Gastroesophageal sphincter (tissue), 4 donors: ENCODE measurements at regions not wholly inside any gene's neighbourhood (a gene's known extent, or its start where the extent isn't known, plus 50 kb on each side); places are given as distances from the start of the nearest gene placed in this dataset.

Experiments
- ATAC-seq: fragments of 150-250 bp; one replicate; pipeline ENCODE4 v1.9.1; 2016; ENCODE audit warnings: mild to moderate bottlenecking, moderate library complexity
- H3K27ac ChIP-seq, 4 donors: fragments of 200-600 bp; sonication (generic) in 3 of 4; 1 replicate in 3 of 4; 2 replicates in 1 of 4; pipeline ENCODE4 v1.5.1; 2016 to 2019
- H3K27me3 ChIP-seq: fragments of 200-600 bp; sonication (generic); one replicate; pipeline ENCODE4 v1.5.1; 2019
- H3K36me3 ChIP-seq, 2 donors: fragments of 200-600 bp; sonication (generic); one replicate each; pipeline ENCODE4 v1.5.1; 2019; ENCODE audit warnings: control low read depth in 1 of 2
- H3K4me1 ChIP-seq, 3 donors: fragments of 200-600 bp; sonication (generic); 1 replicate in 2 of 3; 2 replicates in 1 of 3; pipeline ENCODE4 v1.5.1; 2016 to 2019; ENCODE audit warnings: control low read depth in 2 of 3
- H3K4me3 ChIP-seq, 2 donors: fragments of 200-600 bp; sonication (generic); one replicate each; pipeline ENCODE4 v1.5.1; 2019; ENCODE audit warnings: mild to moderate bottlenecking in 1 of 2, moderate library complexity in 1 of 2
- H3K9me3 ChIP-seq, 3 donors: fragments of 200-600 bp; sonication (generic); one replicate each; pipeline ENCODE4 v1.5.1; 2017 to 2019; ENCODE audit warnings: control low read depth in 2 of 3
- CTCF ChIP-seq, 4 experiments: fragments of 200-600 bp in 2 of 4; fragments of 450-650 bp in 2 of 4; sonication (generic) in 1 of 4; IDR thresholded peaks; one replicate each; pipeline ENCODE4 v1.5.1; 2017 to 2019; ENCODE audit warnings: antibody characterized with exemption in 4 of 4, mild to moderate bottlenecking in 2 of 4, moderate library complexity in 2 of 4
- EP300 ChIP-seq: sonication (generic); formaldehyde crosslinking; IDR thresholded peaks from one replicate; pipeline ENCODE4 v1.6.1; 2017; ENCODE audit warnings: antibody characterized with exemption, mild to moderate bottlenecking
- POLR2A ChIP-seq, 2 donors: fragments of 450-650 bp; IDR thresholded peaks; one replicate each; pipeline ENCODE4 v1.6.1; 2017; ENCODE audit warnings: antibody characterized with exemption in 2 of 2, mild to moderate bottlenecking in 2 of 2, moderate library complexity in 1 of 2
- POLR2AphosphoS5 ChIP-seq: sonication (generic); formaldehyde crosslinking; IDR thresholded peaks from one replicate; pipeline ENCODE4 v1.6.1; 2017; ENCODE audit warnings: antibody characterized with exemption
- WGBS, 2 donors: methylation state at CpG; one replicate each; pipeline ENCODE4 v1.1.5; 2018; ENCODE audit warnings: low coverage in 1 of 2; 5-methylcytosine and 5-hydroxymethylcytosine counted together

- Histone ChIP-seq H3K27ac (no peak overlapping the region), H3K27me3 (no peaks in the 10 kb centered on the region), H3K9me3 (no peaks in the 10 kb centered on the region), H3K4me1 (peaks cover 0 to 6% (median under 1%) of the 10 kb centered on the region in 3 donors), H3K4me3 (no peak overlapping the region), H3K36me3 (no peaks in the 10 kb centered on the region)
- TF ChIP-seq CTCF (IDR thresholded peaks at IDR 0.05) (no peak), EP300 (no peak), POLR2A (IDR thresholded peaks at IDR 0.05) (no peak), POLR2AphosphoS5 (no peak)
- WGBS, 2 donors, result 88 to 91% methylated on average over 4 to 5 of the region's 5 CpGs
- ATAC-seq, result no peak
Measured at GRCh38 chr2:216942016-216942415, 82.2 kb upstream of the TNP1 start.

- ATAC-seq, result peak; percentile 22
- WGBS, 2 donors, result 32 to 34% methylated on average over 4 to 5 of the region's 5 CpGs
- no peak overlapping the region for H3K4me3 ChIP-seq
- no peak overlapping the region for H3K27ac ChIP-seq
- no peaks in the 10 kb centered on the region for H3K9me3 ChIP-seq
- H3K36me3 ChIP-seq, result no peaks in the 10 kb centered on the region
- no peak for TF ChIP-seq POLR2A (IDR thresholded peaks at IDR 0.05)
- TF ChIP-seq EP300, result no peak
- no peak for TF ChIP-seq CTCF (IDR thresholded peaks at IDR 0.05)
- TF ChIP-seq POLR2AphosphoS5, result no peak
- peaks cover 0 to 27% (median 4%) of the 10 kb centered on the region in 3 donors for H3K4me1 ChIP-seq
- no peaks in the 10 kb centered on the region for H3K27me3 ChIP-seq
Measured at GRCh38 chr2:216936954-216937357, 77.1 kb upstream of the TNP1 start.

GRCh38 chr2:216934623-216935022 lies 74.8 kb upstream of the TNP1 start:
- H3K27me3 ChIP-seq, result no peaks in the 10 kb centered on the region
- TF ChIP-seq EP300, result no peak
- TF ChIP-seq POLR2A (IDR thresholded peaks at IDR 0.05), result no peak
- no peak for TF ChIP-seq CTCF (IDR thresholded peaks at IDR 0.05)
- no peak for TF ChIP-seq POLR2AphosphoS5
- no peaks in the 10 kb centered on the region for H3K36me3 ChIP-seq
- peaks cover 0 to 27% (median 4%) of the 10 kb centered on the region in 3 donors for H3K4me1 ChIP-seq
- WGBS, 2 donors, result 78 to 100% methylated on average over 2 of the region's 3 CpGs
- no peak overlapping the region for H3K27ac ChIP-seq
- no peaks in the 10 kb centered on the region for H3K9me3 ChIP-seq
- no peak overlapping the region for H3K4me3 ChIP-seq
- no peak for ATAC-seq

- WGBS, 2 donors, result 82 to 85% methylated on average over 4 to 5 of the region's 7 CpGs
- ATAC-seq, result no peak
Measured at GRCh38 chr2:216934151-216934550, 74.3 kb upstream of the TNP1 start.

More at GRCh38 chr2:216934151-216934550, 74.3 kb upstream of the TNP1 start:
- H3K4me3 ChIP-seq, result no peak overlapping the region
- no peaks in the 10 kb centered on the region for H3K9me3 ChIP-seq
- peaks cover 0 to 27% (median 4%) of the 10 kb centered on the region in 3 donors for H3K4me1 ChIP-seq
- H3K27me3 ChIP-seq, result no peaks in the 10 kb centered on the region
- H3K27ac ChIP-seq, result no peak overlapping the region
- no peaks in the 10 kb centered on the region for H3K36me3 ChIP-seq
- no peak for TF ChIP-seq POLR2A (IDR thresholded peaks at IDR 0.05)
- no peak for TF ChIP-seq EP300
- TF ChIP-seq CTCF (IDR thresholded peaks at IDR 0.05), result no peak
- no peak for TF ChIP-seq POLR2AphosphoS5
